HG03066 (cell line): ENCODE measurements at regions not wholly inside any gene's neighbourhood (a gene's known extent, or its start where the extent isn't known, plus 50 kb on each side); places are given as distances from the start of the nearest gene placed in this dataset.

ENCODE experiments used
- ATAC-seq: cut with Tn5 transposase; IDR thresholded peaks from one replicate; pipeline ENCODE4 v1.9.1; 2021; ENCODE audit warnings: low read depth; ENCODE audit not compliant: unreplicated experiment

GRCh38 chr4:130534651-130535050 lies 1438.7 kb downstream of the C4orf33 start:
- no peak for ATAC-seq

- ATAC-seq, result no peak
Measured at GRCh38 chr4:130542953-130543352, 1447.0 kb downstream of the C4orf33 start.

DNA sequence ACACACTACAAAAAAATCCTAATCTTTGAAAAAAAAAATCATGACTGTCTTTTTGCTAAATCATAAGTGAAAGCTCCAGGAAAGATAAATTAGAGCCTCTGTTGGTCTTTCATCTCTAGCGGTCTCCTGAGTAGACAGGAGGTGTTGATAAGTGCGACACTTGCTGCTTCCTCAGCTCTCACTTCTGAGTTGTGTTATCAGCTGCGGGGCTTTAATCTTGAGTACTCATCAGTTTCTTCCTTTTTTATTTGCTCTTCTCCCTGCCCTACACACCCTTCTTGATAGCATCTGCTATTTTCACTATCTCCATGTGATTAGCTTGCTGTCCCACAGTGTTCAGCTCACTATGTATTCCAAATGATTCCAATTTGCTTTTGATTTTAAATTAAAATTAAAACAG lies 1449.2 kb downstream of the C4orf33 start:
- no peak for ATAC-seq

DNA sequence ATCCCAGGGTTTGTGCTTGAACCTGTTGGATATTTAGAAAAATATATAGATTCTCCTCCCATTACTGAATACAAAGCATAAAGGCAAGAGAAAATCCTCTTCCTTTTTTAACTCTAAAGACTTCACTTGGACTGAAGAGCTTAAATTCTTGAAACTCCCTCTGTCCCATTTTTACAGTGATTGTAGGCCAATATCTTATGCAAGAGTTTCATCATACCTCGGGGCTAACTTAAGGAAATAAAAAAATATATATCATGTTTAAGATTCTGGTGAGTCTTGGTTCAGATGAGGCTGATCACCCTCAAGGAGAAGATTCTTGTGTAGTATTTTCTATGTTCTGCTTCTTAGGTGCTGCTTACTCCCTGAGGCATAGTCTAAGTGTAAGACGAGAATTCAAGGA lies 1449.6 kb downstream of the C4orf33 start:
- no peak for ATAC-seq

DNA sequence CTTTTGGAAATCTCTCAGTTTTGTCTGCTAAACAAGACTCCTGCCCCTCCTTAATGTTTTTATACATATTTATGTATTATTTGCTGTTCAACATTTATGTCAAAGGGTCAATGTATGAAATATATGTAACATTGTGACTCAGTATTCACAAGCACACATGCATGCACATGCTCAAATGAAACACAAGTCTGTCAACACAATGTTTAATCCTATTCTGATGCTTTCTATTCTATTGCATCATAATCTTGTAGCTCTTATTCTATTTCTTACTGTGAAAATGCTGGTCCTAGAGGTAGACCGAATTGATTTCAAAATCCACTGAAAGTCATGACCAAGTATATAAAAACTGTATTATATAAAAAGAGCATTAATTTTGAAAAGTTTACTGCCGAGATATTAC lies 1463.3 kb downstream of the C4orf33 start:
- no peak for ATAC-seq

- ATAC-seq, result no peak
Measured at GRCh38 chr4:130563185-130563888, 1467.4 kb downstream of the C4orf33 start.

GRCh38 chr4:130563889-130564418 lies 1468.0 kb downstream of the C4orf33 start:
- ATAC-seq, result no peak

GRCh38 chr4:130568746-130569145 lies 1472.8 kb downstream of the C4orf33 start:
- no peak for ATAC-seq

GRCh38 chr4:130573742-130574141 lies 1477.8 kb downstream of the C4orf33 start:
- ATAC-seq, result no peak

GRCh38 chr4:130574215-130574614 lies 1478.3 kb downstream of the C4orf33 start:
- no peak for ATAC-seq

- no peak for ATAC-seq
Measured at GRCh38 chr4:130576218-130576617, 1480.3 kb downstream of the C4orf33 start.

DNA sequence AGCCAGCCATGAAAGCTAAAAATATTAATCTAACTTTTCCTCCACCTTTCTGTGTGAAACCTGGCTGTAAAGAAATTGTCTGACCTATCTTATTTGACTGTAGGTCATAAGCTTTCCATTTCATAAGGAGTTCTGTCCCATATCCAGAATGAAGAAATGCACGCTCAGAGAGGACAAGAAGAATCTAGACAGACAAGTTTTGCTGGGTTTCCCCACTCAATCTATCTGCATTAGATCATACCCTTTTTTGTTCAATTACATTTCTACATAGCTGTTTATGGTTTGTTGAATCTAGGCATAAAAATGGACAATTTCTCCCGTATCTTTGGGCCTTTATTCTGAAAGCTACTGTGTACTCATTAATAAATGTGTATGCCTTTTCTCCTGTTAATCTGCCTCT lies 1495.1 kb downstream of the C4orf33 start:
- ATAC-seq, result no peak

- no peak for ATAC-seq
Measured at GRCh38 chr4:130600706-130601105, 1504.8 kb downstream of the C4orf33 start.

GRCh38 chr4:130603043-130603442 lies 1507.1 kb downstream of the C4orf33 start:
- no peak for ATAC-seq

GRCh38 chr4:130608121-130608520 lies 1512.2 kb downstream of the C4orf33 start:
- ATAC-seq, result no peak

- no peak for ATAC-seq
Measured at GRCh38 chr4:130628531-130628930, 1532.6 kb downstream of the C4orf33 start.

DNA sequence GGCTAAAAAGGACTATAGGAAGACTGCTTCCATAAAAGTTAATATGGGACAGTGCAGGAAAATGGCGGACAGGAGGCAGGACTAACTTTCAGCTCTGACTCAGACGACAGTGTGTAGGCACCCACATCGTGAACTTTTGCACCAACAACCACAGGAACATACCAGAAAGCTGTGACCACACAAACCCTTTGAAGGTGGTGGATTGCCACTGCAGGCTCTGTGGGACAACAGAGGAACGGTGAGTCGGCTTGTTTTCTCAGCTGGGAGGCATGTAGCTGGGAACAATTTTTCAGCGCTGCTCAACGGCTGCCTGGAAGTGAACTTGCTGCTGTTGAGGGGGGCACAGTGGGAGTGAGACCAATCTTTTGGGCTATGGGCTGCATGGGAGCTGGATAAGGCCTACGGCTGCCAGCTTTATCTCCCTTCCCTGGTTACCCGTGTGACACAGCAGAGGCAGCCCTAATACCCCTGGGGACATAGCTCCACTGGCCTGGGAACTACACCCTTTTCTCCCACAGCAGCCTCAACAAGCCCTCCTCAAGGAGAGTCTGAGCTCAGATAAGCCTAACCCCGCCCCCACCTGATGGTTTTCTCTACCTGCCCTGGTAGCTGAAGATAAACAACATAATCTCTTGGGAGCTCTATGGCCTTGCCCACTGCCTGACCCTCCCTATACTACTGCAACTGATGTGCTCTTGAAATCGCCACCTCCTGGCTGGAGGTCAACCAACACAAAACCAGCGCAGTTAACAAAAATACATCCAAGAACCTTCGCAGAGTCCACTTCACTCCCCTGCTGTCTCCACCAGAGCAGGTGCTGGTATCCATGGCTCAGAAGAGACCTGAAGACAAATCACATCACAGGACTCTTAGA lies 1537.0 kb downstream of the C4orf33 start:
- ATAC-seq, result no peak

DNA sequence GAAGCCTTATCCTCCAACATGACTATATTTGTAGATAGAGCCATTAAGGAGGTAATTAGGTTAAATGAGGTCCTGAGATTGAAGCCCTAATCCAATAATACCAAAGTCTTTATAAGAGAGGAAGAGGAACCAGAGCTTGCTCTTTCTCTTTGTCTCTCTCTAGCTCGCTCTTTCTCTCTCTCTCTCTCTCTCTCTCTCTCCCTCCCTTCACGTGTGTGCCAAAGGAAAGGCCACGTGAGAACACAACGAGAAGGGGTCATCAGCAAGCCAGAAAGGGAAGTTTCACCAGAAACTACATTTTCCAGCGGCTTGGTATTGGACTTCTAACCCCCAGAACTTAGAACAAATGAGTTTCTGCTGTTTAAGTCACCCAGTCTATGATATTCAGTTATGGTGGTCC lies 1540.5 kb downstream of the C4orf33 start:
- no peak for ATAC-seq

DNA sequence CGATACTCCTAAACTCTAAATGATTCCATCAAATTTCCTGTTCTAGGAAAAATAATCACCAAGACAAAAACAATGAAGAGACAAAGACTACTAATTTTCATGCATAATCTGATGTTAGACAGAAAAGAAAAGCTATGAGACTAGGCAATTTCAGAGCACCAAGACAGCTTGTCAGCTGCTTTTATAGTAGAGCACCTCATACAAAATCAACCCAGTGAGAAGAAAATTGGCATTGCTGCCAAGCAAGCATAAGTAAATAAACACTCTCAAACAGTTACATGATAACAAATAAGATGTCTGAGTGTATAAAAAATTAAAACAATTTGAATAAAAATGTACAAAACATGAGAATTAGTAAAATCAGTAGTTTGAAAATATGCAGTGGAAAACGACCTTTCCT lies 1544.6 kb downstream of the C4orf33 start:
- no peak for ATAC-seq

DNA sequence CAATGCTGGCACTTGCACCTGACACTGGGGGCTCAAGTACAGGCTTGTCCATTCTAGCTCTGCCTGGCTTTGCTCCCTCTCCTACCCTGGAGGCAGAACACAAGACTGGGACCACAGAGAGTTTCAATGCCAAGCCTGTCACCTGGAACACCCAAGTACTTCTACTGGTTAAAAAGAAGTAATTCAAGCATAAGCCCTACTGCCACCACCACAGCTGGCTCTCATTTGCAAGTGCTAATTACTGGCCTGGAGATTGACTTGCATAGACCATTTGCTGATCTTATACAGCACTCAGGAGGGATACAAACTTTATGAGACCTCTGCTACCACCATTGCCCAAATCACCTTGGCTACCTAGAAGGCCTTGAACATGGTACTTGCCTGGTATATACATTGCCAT lies 1550.9 kb downstream of the C4orf33 start:
- no peak for ATAC-seq

DNA sequence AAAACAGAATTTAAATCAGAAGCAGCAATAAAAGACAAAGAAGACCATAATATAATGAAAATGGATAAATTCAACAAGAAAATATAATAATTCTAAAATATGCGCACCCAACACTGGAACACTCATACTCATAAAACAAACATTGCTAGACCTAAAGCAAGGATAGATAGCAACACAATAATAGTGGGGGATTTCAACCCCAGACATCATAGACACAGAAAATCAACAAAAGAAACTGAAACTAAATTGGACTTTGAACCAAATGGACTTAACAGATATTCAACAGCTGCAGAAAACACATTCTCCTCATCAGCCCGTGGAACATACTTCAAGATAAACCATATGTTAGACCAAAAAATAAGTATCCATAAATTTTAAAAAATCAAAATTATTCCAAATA lies 1552.6 kb downstream of the C4orf33 start:
- ATAC-seq, result no peak

- ATAC-seq, result no peak
Measured at GRCh38 chr4:130653842-130654241, 1557.9 kb downstream of the C4orf33 start.
